Lung (tissue), 11 donors: ENCODE measurements at regions not wholly inside any gene's neighbourhood (a gene's known extent, or its start where the extent isn't known, plus 50 kb on each side); places are given as distances from the start of the nearest gene placed in this dataset.

Experiments
- ATAC-seq: fragments of 200-7000 bp; cut with Tn5 transposase; one replicate; pipeline ENCODE4 v1.9.1; 2020; ENCODE audit warnings: moderate number of reproducible peaks; ENCODE audit not compliant: insufficient read depth, low FRiP score
- DNase-seq, 3 donors: peaks; one replicate each; pipeline ENCODE4 v3.0.0-alpha.2; 2013 to 2017
- H3K27ac ChIP-seq, 2 donors: one replicate each; pipeline ENCODE4 v1.5.1; 2013; ENCODE audit warnings: mild to moderate bottlenecking in 2 of 2, moderate library complexity in 2 of 2, control low read depth in 1 of 2, inconsistent platforms in 1 of 2, low read depth in 1 of 2, low read length in 1 of 2
- H3K27me3 ChIP-seq, 3 donors: one replicate each; pipeline ENCODE4 v1.5.1; 2013; ENCODE audit warnings: low read length in 2 of 3; ENCODE audit not compliant: control insufficient read depth in 3 of 3, insufficient read depth in 3 of 3
- H3K36me3 ChIP-seq, 4 donors: one replicate each; pipeline ENCODE4 v1.5.1; 2013; ENCODE audit warnings: low read length in 4 of 4, mild to moderate bottlenecking in 1 of 4, moderate library complexity in 1 of 4; ENCODE audit not compliant: control insufficient read depth in 4 of 4, insufficient read depth in 4 of 4
- H3K4me1 ChIP-seq, 5 donors: one replicate each; pipeline ENCODE4 v1.5.1; 2013; ENCODE audit warnings: low read length in 5 of 5, mild to moderate bottlenecking in 2 of 5, moderate library complexity in 1 of 5; ENCODE audit not compliant: control insufficient read depth in 5 of 5, insufficient read depth in 5 of 5
- H3K4me3 ChIP-seq: one replicate; pipeline ENCODE4 v1.5.1; 2013; ENCODE audit warnings: mild to moderate bottlenecking, control low read depth, moderate library complexity
- H3K9ac ChIP-seq, 2 donors: one replicate each; pipeline ENCODE4 v1.5.1; 2013; ENCODE audit warnings: low read length in 2 of 2, control low read depth in 1 of 2; ENCODE audit not compliant: insufficient read depth in 1 of 2
- H3K9me3 ChIP-seq, 4 donors: one replicate each; pipeline ENCODE4 v1.5.1; 2013; ENCODE audit warnings: low read length in 3 of 4, mild to moderate bottlenecking in 1 of 4, moderate library complexity in 1 of 4; ENCODE audit not compliant: control insufficient read depth in 4 of 4, insufficient read depth in 3 of 4
- WGBS, 2 donors: extraction: QIAGEN DNeasy Blood & Tissue Kit; methylation state at CpG; one replicate each; pipeline ENCODE4 v1.1.7; 2013; 5-methylcytosine and 5-hydroxymethylcytosine counted together
- TF ChIP-seq, protein P1 (sequence below): IDR thresholded peaks from 2 replicates; pipeline ENCODE4 v1.5.1; 2012; ENCODE audit warnings: mild to moderate bottlenecking; ENCODE audit errors: control extremely low read depth, extremely low read depth
- donor health status: control.
- donor health status: control.
- donor health status: Bipolar disorder and iron deficiency.
- donor health status: healthy.
- donor health status: DM: yes; HTN: yes; CAD: no.

DNA sequence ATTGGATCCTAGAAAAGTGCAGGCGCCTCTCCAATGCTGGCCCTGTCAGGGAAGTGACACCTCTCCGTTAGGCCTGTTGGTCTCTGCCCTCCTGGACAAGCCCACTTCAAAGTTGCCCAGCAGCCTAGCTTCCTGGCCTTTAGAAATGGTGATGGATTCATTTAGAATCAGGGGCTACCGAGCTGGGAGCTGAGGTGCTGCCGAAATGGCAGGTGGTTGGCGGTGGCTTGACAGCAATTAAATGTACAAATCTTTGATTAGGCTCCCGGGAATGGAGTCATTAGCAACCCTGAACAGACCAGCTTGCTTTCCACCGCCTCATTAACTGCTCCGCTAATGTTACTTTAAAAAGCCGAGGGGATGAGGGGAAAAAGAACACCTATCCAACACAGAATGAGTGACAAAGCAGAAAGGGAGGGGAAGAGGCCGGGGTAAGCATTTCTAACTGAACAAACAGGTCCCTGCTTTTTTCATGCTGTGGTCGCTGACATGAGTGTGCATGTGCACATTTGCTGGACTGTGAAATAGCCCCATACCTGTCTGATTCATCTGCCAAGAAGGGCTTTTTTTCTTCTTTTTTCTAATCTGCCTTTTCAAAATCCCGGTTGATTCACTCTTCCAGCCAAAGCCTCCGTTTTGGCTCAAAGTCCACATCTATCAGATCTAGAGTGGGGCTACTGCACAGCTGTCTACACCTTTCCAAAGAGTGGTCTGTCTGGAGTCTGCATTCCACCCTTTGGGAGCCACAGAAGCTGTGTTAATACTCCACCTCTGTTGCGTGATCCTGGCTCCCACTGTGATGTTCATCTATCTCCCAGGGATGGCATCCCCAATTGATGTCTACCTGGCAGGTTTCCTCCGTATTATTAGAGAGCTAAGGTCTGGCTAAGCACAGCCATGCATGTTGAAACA lies 431.9 kb downstream of the COG6 start:
- H3K36me3 ChIP-seq, result no peaks in the 10 kb centered on the region

DNA sequence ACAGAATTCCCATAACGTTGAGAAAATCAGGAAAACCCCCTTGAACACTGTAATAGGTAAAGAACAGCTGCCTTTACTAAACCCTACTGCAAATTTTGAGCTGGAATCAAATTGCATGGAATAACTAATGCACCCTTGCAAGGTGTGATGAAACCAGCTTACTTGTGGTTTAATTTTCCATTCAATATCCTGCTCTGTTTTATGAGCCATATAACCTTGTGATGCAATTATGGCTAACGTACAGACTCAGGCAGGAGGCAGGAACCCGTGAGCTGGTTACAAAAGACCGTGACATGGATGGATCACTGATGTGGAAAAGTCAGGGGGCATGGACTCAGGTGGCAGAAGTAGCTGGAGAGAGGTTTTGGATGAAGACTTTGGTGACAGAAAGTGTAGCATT lies 438.6 kb downstream of the COG6 start:
- no peak overlapping the region for H3K9ac ChIP-seq
- no peak overlapping the region for H3K4me3 ChIP-seq
- DNase-seq (no peak), ATAC-seq (no peak)
- no peaks in the 10 kb centered on the region for H3K9me3 ChIP-seq
- TF ChIP-seq, protein P1, sequence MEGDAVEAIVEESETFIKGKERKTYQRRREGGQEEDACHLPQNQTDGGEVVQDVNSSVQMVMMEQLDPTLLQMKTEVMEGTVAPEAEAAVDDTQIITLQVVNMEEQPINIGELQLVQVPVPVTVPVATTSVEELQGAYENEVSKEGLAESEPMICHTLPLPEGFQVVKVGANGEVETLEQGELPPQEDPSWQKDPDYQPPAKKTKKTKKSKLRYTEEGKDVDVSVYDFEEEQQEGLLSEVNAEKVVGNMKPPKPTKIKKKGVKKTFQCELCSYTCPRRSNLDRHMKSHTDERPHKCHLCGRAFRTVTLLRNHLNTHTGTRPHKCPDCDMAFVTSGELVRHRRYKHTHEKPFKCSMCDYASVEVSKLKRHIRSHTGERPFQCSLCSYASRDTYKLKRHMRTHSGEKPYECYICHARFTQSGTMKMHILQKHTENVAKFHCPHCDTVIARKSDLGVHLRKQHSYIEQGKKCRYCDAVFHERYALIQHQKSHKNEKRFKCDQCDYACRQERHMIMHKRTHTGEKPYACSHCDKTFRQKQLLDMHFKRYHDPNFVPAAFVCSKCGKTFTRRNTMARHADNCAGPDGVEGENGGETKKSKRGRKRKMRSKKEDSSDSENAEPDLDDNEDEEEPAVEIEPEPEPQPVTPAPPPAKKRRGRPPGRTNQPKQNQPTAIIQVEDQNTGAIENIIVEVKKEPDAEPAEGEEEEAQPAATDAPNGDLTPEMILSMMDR, result no peak
- no peaks in the 10 kb centered on the region for H3K27me3 ChIP-seq
- WGBS, 2 donors, result 66 to 82% methylated on average over 4 of the region's 4 CpGs
- no peaks in the 10 kb centered on the region for H3K4me1 ChIP-seq
- no peak overlapping the region for H3K27ac ChIP-seq
- H3K36me3 ChIP-seq, result no peaks in the 10 kb centered on the region

More for the DNA sequence above, 431.9 kb downstream of the COG6 start:
- no peak overlapping the region for H3K27ac ChIP-seq
- DNase-seq, result no peak
- H3K4me1 ChIP-seq, result peaks cover 0 to 3% (median 0%) of the 10 kb centered on the region in 5 donors
- TF ChIP-seq, protein P1, result no peak
- ATAC-seq, result no peak
- no peaks in the 10 kb centered on the region for H3K9me3 ChIP-seq
- 70 to 74% methylated on average over 15 of the region's 15 CpGs for WGBS, 2 donors
- peaks cover 0 to 2% (median 0%) of the 10 kb centered on the region in 3 donors for H3K27me3 ChIP-seq
- no peak overlapping the region for H3K9ac ChIP-seq
- no peak overlapping the region for H3K4me3 ChIP-seq

DNA sequence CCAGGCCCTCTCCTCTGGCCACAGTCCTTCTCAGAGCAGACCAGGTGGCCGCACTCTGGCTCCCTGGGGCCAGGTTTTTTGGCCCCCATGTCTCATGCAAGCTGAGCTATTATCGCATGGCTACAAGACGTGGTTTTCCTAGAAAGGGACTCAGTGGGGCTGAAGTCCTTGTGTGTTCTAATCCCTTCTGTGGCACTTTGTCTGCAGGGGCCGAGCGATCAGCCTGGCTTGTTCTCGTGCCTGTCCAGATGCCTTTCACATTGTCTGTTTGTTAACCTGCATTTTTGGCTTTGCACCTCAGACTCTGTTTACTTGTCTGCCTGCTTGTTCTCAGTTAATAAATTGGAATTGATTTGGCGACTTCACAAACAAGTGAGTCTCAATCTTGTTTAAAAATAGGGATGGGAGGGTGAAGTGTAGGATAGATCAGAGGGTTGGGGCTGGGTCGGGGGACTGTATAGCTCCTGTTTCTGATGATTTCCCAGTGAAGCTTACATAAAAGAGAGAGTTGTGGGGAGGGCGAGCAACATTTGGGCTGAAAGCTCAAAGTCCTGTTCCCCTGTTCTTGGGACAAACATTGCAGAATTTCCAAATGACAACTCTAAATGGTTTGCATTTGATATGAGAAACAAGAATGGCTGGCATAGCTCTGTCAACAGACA lies 440.4 kb downstream of the COG6 start:
- TF ChIP-seq, protein P1, result no peak
- ATAC-seq, result no peak
- H3K36me3 ChIP-seq, result no peaks in the 10 kb centered on the region
- no peak overlapping the region for H3K9ac ChIP-seq
- no peaks in the 10 kb centered on the region for H3K9me3 ChIP-seq
- no peak overlapping the region for H3K4me3 ChIP-seq
- H3K27me3 ChIP-seq, result no peaks in the 10 kb centered on the region
- no peaks in the 10 kb centered on the region for H3K4me1 ChIP-seq
- no peak for DNase-seq
- WGBS, 2 donors, result 89 to 95% methylated on average over 9 of the region's 9 CpGs
- no peak overlapping the region for H3K27ac ChIP-seq
